ENCODE measurements at regions not wholly inside any gene's neighbourhood (a gene's known extent, or its start where the extent isn't known, plus 50 kb on each side); places are given as distances from the start of the nearest gene placed in this dataset.

- no TSS peak for BruUV-seq (replicated peaks)
Measured at GRCh38 chr2:144629935-144630334, 110.0 kb upstream of the ZEB2 start.

GRCh38 chr2:144628566-144628965, 108.6 kb upstream of the ZEB2 start:
- intact Hi-C loops (cut with micrococcal nuclease; ENCODE audit: unreplicated experiment): no loop called here
- Histone ChIP-seq H2AFZ (no peak overlapping the region), H3F3A (ENCODE audit: insufficient read depth, low read depth) (no peaks in the 10 kb centered on the region), H3K27ac (no peak overlapping the region), H4K20me1 (ENCODE audit: insufficient read depth) (no peaks in the 10 kb centered on the region), H3K27me3 (ENCODE audit: insufficient read depth, low read depth) (no peaks in the 10 kb centered on the region), H3K4me3 (no peak overlapping the region), H3K79me2 (ENCODE audit: low read depth) (no peaks in the 10 kb centered on the region), H3K36me3 (ENCODE audit: low read depth) (no peaks in the 10 kb centered on the region), H3K9me3 (ENCODE audit: insufficient read depth, low read depth) (no peaks in the 10 kb centered on the region), H3K9me2 (ENCODE audit: insufficient read depth) (no peaks in the 10 kb centered on the region), H3K4me1 (replicated peaks; ENCODE audit: insufficient read depth) (peaks cover 12% of the 10 kb centered on the region), H3K4me2 (no peak overlapping the region)
- POLR2A ChIA-PET (ENCODE audit: unreplicated experiment): no interaction called here
- BruUV-seq (replicated peaks): no TSS peak
- TF ChIP-seq CTCF (conservative IDR thresholded peaks at IDR 0.05) (no peak), EZH2 (IDR thresholded peaks at IDR 0.05; ENCODE audit: low read depth) (no peak)
- no peak for DNase-seq
- CTCF ChIA-PET: no interaction called here

More at GRCh38 chr2:144629935-144630334, 110.0 kb upstream of the ZEB2 start:
- Histone ChIP-seq H3K4me3 (no peak overlapping the region), H3K79me2 (ENCODE audit: low read depth) (no peaks in the 10 kb centered on the region), H3K36me3 (ENCODE audit: low read depth) (no peaks in the 10 kb centered on the region), H3F3A (ENCODE audit: insufficient read depth, low read depth) (no peaks in the 10 kb centered on the region), H3K4me2 (no peak overlapping the region), H3K9me2 (ENCODE audit: insufficient read depth) (no peaks in the 10 kb centered on the region), H3K27me3 (ENCODE audit: insufficient read depth, low read depth) (no peaks in the 10 kb centered on the region), H3K9me3 (ENCODE audit: insufficient read depth, low read depth) (no peaks in the 10 kb centered on the region), H4K20me1 (ENCODE audit: insufficient read depth) (no peaks in the 10 kb centered on the region), H3K4me1 (replicated peaks; ENCODE audit: insufficient read depth) (peaks cover 11% of the 10 kb centered on the region), H2AFZ (no peak overlapping the region), H3K27ac (no peak overlapping the region)
- no peak for TF ChIP-seq CTCF (conservative IDR thresholded peaks at IDR 0.05)
- TF ChIP-seq EZH2 (IDR thresholded peaks at IDR 0.05; ENCODE audit: low read depth): no peak
- CTCF ChIA-PET: no interaction called here
- intact Hi-C loops (cut with micrococcal nuclease; ENCODE audit: unreplicated experiment): no loop called here
- POLR2A ChIA-PET (ENCODE audit: unreplicated experiment): no interaction called here
- no peak for DNase-seq

GRCh38 chr2:144625626-144626025, 105.7 kb upstream of the ZEB2 start:
- intact Hi-C loops (cut with micrococcal nuclease; ENCODE audit: unreplicated experiment): no loop called here
- no peaks in the 10 kb centered on the region for H3K79me2 ChIP-seq (ENCODE audit: low read depth)
- no peaks in the 10 kb centered on the region for H3K9me3 ChIP-seq (ENCODE audit: insufficient read depth, low read depth)
- POLR2A ChIA-PET (ENCODE audit: unreplicated experiment): no interaction called here
- peaks cover 12% of the 10 kb centered on the region for H3K4me1 ChIP-seq (replicated peaks; ENCODE audit: insufficient read depth)
- H3K4me3 ChIP-seq: no peak overlapping the region
- CTCF ChIA-PET: no interaction called here
- no peaks in the 10 kb centered on the region for H4K20me1 ChIP-seq (ENCODE audit: insufficient read depth)
- H3K36me3 ChIP-seq (ENCODE audit: low read depth): no peaks in the 10 kb centered on the region
- BruUV-seq (replicated peaks): no TSS peak
- TF ChIP-seq CTCF (conservative IDR thresholded peaks at IDR 0.05) (no peak), EZH2 (IDR thresholded peaks at IDR 0.05; ENCODE audit: low read depth) (no peak)
- no peak for DNase-seq
- H3K27me3 ChIP-seq (ENCODE audit: insufficient read depth, low read depth): no peaks in the 10 kb centered on the region
- H3K9me2 ChIP-seq (ENCODE audit: insufficient read depth): no peaks in the 10 kb centered on the region
- no peak overlapping the region for H3K27ac ChIP-seq
- peak overlapping the region; percentile 29 for H3K4me2 ChIP-seq
- H3F3A ChIP-seq (ENCODE audit: insufficient read depth, low read depth): no peaks in the 10 kb centered on the region
- no peak overlapping the region for H2AFZ ChIP-seq
